HAP-1 (cell line): ENCODE measurements at regions not wholly inside any gene's neighbourhood (a gene's known extent, or its start where the extent isn't known, plus 50 kb on each side); places are given as distances from the start of the nearest gene placed in this dataset.

Experiments
- DNase-seq, 2 experiments: peaks; one replicate each; pipeline ENCODE4 v3.0.0-alpha.2; 2016 to 2020; ENCODE audit warnings: low spot score in 2 of 2
- H3K27me3 ChIP-seq: fragments of 250-450 bp; sonication (Bioruptor Pico); 2 replicates; pipeline ENCODE4 v1.5.1; 2020; ENCODE audit warnings: low read depth, mild to moderate bottlenecking, moderate library complexity
- H3K36me3 ChIP-seq: fragments of 250-450 bp; sonication (Bioruptor Pico); replicated peaks from 2 replicates; pipeline ENCODE4 v1.5.1; 2020; ENCODE audit warnings: mild to moderate bottlenecking
- H3K4me1 ChIP-seq: fragments of 250-450 bp; sonication (Bioruptor Pico); 2 replicates; pipeline ENCODE4 v1.5.1; 2020; ENCODE audit warnings: mild to moderate bottlenecking
- H3K4me3 ChIP-seq: fragments of 250-450 bp; sonication (Bioruptor Pico); 2 replicates; pipeline ENCODE4 v1.5.1; 2020; ENCODE audit warnings: mild to moderate bottlenecking, moderate library complexity
- H3K9me3 ChIP-seq: fragments of 250-450 bp; sonication (Bioruptor Pico); 2 replicates; pipeline ENCODE4 v1.5.1; 2020; ENCODE audit warnings: mild to moderate bottlenecking, moderate library complexity
- in situ Hi-C: fragments of 300-500 bp; cut with MboI; formaldehyde crosslinking; loops from 3 replicates; pipeline ENCODE4 v1.14.3; 2020; ENCODE audit warnings: low sequenced_read_pairs, inconsistent platforms, mixed read lengths

DNA sequence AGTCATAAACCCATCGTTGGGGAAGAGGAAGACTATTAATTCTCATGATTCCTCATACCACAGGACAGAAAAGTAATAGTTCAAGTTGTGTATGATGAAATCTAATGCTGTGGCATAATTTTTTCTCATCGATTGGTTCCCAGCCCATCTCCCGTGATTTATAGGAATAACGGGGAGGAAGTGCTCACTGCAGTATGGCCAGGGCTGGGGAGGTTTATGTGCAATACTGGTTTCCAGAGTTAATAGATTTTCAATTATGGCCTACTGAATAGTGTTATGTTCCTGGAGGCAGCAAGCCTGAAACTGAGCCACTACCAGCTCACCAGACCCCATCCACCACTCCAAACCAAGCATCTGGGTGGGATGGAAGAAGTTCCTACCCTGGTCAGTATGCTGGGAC, 147.1 kb upstream of the NCAM1 start:
- Histone ChIP-seq H3K36me3 (no peaks in the 10 kb centered on the region), H3K4me3 (no peak overlapping the region), H3K9me3 (no peaks in the 10 kb centered on the region), H3K4me1 (no peaks in the 10 kb centered on the region), H3K27me3 (no peaks in the 10 kb centered on the region)
- in situ Hi-C loops = no loop called here
- no peak for DNase-seq

DNA sequence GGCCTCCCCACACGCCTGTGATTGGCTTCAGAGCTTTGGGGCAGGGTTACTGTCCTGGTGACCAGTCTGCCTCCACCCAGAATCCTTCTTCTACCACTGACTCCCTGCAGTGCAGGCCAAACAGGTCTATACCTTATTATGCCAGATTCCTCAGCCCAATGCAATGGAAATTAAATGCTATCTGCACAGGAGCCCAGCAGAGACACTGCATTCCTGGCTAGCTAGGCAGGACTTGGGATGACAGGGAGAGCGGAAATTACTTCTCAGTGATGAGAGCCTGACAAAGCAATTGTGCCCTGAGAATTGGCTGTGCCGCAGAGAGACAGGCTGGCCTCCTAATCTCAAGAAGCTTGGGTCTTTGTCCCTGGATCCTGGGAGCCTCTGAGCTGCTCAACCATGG, 143.8 kb upstream of the NCAM1 start:
- no peaks in the 10 kb centered on the region for H3K36me3 ChIP-seq
- H3K9me3 ChIP-seq = no peaks in the 10 kb centered on the region
- DNase-seq = no peak
- H3K4me3 ChIP-seq = no peak overlapping the region
- H3K4me1 ChIP-seq = no peaks in the 10 kb centered on the region
- in situ Hi-C loops = no loop called here
- no peaks in the 10 kb centered on the region for H3K27me3 ChIP-seq

DNA sequence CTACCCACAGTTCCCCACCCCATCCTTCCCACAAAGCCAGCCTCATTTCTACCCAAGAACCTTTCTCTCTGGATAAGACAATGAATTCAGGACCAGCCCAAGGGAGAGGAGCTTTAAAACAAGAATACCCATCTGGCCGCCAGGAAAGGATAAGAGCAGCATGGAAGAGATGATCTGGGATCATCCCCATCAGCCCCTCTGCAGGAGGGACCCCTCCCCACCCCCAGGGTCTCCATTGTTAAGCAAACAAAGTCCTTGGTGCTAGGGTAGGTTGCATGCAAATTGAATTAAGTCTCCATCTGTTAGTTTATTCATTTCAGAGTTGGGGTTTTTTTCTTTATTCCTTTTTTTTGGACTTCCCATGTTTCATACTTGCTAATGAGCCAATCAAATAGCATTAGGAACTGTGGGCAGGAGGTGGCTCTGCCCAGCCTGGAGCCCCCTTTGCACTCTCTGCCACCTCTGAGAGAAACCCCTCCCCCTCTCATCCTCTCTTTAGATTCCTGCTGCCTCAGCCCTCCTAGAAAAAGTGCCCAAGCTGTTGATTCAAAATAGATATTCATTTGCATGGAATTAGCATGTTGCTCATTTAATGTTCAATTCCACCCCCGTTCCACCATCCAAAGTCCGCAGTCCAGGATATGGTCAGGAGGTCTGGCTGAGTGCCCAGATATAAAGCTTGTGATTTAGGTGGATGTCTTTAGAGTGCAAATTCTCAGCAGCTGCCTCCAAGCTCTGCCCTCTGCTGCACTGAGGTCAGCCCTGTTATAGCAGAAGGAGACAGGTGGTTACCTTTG, 138.5 kb upstream of the NCAM1 start:
- no peaks in the 10 kb centered on the region for H3K27me3 ChIP-seq
- no peak for DNase-seq
- no peaks in the 10 kb centered on the region for H3K36me3 ChIP-seq
- no peak overlapping the region for H3K4me3 ChIP-seq
- in situ Hi-C loops = no loop called here
- H3K4me1 ChIP-seq = no peaks in the 10 kb centered on the region
- no peaks in the 10 kb centered on the region for H3K9me3 ChIP-seq

DNA sequence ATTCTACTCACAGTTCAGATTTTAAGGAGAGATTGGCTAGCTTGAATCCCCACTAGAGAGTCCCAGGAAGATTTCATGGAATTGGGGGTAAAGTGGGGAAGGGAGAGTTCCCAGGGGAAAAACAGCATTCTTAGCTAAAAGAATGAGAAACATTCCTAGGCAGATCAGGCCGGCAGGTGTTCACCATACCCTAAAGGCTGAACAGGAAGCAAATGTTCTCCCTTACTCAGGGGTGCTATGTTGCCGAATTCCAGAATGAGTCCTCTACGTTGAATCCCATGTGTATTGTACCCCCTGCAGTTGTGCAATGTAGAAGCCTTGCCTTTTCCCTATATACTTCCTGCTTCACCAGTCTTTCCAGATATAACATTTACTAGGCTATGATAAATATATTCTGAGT, 135.2 kb upstream of the NCAM1 start:
- H3K27me3 ChIP-seq = no peaks in the 10 kb centered on the region
- in situ Hi-C loops = no loop called here
- no peak overlapping the region for H3K4me3 ChIP-seq
- H3K4me1 ChIP-seq = no peaks in the 10 kb centered on the region
- no peaks in the 10 kb centered on the region for H3K9me3 ChIP-seq
- no peaks in the 10 kb centered on the region for H3K36me3 ChIP-seq
- DNase-seq = no peak

DNA sequence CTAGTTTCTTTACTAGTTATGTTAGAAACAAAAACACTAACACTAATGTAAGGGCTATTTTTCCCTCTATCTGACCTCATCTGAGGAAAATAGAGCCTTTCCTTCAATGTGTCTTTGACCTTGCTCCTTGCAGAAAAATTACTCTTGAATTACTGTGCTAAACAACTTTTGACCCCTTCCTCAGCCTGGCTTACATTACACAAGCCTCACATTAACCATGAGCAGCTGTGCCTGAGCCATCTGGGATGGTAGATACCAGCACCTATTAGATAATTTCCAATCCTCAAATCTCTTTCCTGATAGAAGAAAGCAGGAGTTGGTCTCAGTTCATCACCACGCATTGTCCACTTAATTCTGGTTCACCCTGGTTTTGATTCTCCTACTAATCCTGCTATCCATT, 134.4 kb upstream of the NCAM1 start:
- Histone ChIP-seq H3K4me1 (no peaks in the 10 kb centered on the region), H3K36me3 (no peaks in the 10 kb centered on the region), H3K4me3 (no peak overlapping the region), H3K9me3 (no peaks in the 10 kb centered on the region), H3K27me3 (no peaks in the 10 kb centered on the region)
- DNase-seq = no peak
- in situ Hi-C loops = no loop called here

DNA sequence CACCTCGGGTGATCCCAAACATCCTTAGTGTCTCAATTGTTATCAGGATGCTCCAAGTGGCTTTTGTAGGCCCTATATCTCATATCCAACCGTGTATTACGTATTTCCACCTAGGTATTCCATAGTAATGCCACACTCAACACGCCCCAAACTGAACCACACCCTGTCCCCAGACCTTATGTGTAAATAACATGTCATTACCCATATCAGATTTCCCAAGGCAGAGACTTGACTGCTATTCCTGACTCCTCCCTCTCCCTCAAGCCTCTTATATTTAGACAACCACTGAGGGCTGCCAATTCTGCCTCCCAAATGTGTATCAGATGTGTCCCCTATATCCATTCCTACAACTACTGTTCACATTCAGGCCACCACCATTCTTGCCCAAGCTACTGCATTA, 132.8 kb upstream of the NCAM1 start:
- H3K4me3 ChIP-seq = no peak overlapping the region
- no peaks in the 10 kb centered on the region for H3K27me3 ChIP-seq
- no peak for DNase-seq
- no peaks in the 10 kb centered on the region for H3K9me3 ChIP-seq
- no peaks in the 10 kb centered on the region for H3K4me1 ChIP-seq
- no peaks in the 10 kb centered on the region for H3K36me3 ChIP-seq
- in situ Hi-C loops = no loop called here

DNA sequence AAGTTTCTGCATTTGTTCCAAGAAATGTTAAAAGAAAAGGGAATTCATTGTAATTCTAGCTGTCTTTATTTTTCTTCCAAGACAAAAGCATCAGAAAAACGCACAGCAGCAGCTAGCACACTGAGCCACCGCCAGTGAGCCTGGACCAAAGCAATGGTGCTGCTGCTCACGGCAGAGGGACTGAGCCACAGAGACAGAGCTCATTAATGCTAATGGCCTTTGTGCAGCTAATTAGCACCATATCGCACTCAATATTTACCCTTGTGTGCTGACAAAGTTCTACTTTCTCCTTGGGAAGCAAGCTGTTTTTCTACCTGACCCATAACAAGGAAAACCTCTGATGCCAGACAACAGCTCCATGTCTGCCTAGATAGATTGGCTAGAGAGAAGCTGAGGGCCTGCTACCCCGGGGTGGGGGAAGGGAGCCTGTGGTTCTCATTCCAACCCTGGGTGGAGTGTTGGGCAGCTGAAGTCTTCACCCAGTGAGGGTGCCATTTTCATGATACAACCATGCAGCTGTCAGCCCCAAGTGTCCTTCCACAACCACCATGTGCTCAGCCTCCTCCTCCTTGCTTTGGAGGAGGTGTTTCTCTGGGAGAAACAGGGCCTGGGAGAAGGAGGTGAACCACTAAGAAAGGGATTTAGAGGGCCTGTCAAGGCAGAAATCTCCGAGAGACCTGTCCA, 131.1 kb upstream of the NCAM1 start:
- in situ Hi-C loops = no loop called here
- DNase-seq = no peak

DNA sequence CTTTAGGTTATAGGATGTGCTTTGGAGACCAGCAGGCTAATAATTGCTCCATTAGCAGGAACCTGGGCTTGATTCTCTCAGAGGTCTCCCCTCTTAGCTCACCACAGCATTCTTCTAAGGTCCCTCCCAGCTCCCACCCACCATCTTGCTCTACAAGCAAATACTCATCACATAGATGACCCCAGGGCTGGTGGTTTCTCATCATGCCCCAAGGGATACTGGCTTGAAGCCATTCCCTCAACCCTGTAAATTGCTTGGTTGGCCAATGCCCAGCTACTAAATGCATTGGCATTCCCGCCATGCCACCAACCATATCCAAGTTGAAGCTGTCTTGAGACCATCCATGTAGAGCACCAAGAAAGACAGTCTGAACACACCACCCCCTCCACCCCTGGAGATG, 130.2 kb upstream of the NCAM1 start:
- no peak for DNase-seq
- Histone ChIP-seq H3K27me3 (no peaks in the 10 kb centered on the region), H3K9me3 (no peaks in the 10 kb centered on the region), H3K4me3 (no peak overlapping the region), H3K36me3 (no peaks in the 10 kb centered on the region), H3K4me1 (no peaks in the 10 kb centered on the region)
- in situ Hi-C loops = no loop called here

More for the DNA sequence above, 131.1 kb upstream of the NCAM1 start:
- Histone ChIP-seq H3K9me3 (no peaks in the 10 kb centered on the region), H3K27me3 (no peaks in the 10 kb centered on the region), H3K4me3 (no peak overlapping the region), H3K36me3 (no peaks in the 10 kb centered on the region), H3K4me1 (no peaks in the 10 kb centered on the region)

DNA sequence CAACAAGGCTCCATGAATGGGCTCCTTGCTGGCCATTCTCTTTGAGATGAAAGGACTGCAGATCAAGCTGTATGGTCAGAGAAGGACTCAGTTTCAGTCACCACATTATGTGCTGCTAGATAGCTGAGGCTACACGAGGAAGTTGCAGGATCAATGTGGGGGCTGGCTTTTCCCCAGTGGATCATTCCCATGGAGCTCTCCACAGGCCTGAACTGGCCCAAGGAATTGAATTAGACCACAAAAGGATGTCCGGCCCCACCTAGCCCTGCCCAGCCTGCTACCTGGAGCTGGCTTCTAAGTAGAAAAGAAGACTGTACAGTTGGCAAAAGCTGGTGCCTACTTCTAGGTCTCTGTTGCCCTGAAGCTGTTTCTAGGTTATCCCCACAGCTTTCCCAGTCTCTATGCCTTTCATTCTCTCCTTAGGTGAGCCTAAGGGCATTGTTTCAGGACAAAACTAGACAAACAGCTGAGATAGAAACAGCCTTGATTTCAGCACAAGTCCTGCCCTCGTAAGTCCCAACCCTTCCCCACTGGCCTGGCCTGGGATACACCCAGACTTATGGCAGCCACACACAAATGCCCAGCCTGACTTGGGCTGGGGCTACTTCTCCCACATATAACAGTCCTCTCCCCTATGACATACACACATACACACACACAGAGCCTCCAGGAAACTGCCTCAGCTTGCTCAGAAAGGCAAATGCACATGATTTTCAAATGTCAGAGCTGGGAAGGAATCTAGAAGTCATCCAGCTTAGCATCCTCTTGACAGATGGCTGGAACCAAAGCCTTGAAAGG, 129.1 kb upstream of the NCAM1 start:
- no peaks in the 10 kb centered on the region for H3K27me3 ChIP-seq
- H3K36me3 ChIP-seq = no peaks in the 10 kb centered on the region
- H3K9me3 ChIP-seq = no peaks in the 10 kb centered on the region
- H3K4me1 ChIP-seq = no peaks in the 10 kb centered on the region
- in situ Hi-C loops = no loop called here
- no peak overlapping the region for H3K4me3 ChIP-seq
- DNase-seq = no peak

DNA sequence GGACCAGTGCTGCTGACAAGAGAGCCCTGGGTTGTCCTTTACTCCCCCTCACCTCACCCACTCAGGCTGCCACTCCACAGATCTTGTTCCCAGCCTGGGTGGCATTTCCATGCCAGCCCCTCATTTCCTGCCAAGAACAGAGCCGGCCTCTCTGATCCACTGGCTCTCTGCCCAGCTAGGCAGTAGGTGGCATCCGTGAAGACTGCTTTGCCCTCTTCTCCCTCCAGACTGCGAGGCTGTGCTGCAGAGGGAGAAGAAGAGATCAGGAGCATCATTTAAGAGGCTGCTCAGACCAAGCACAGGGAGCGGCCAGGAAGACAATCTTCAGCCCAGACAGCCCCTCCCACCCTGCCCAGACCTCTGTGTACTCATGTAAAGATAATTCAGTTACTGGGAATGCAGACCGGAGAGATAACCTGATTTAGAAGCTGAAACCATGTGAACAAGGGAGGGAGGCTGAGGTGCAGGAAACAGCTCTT, 126.9 kb upstream of the NCAM1 start:
- no peak overlapping the region for H3K4me3 ChIP-seq
- in situ Hi-C loops = no loop called here
- no peak for DNase-seq
- H3K27me3 ChIP-seq = no peaks in the 10 kb centered on the region
- H3K9me3 ChIP-seq = no peaks in the 10 kb centered on the region
- no peaks in the 10 kb centered on the region for H3K36me3 ChIP-seq
- no peaks in the 10 kb centered on the region for H3K4me1 ChIP-seq

DNA sequence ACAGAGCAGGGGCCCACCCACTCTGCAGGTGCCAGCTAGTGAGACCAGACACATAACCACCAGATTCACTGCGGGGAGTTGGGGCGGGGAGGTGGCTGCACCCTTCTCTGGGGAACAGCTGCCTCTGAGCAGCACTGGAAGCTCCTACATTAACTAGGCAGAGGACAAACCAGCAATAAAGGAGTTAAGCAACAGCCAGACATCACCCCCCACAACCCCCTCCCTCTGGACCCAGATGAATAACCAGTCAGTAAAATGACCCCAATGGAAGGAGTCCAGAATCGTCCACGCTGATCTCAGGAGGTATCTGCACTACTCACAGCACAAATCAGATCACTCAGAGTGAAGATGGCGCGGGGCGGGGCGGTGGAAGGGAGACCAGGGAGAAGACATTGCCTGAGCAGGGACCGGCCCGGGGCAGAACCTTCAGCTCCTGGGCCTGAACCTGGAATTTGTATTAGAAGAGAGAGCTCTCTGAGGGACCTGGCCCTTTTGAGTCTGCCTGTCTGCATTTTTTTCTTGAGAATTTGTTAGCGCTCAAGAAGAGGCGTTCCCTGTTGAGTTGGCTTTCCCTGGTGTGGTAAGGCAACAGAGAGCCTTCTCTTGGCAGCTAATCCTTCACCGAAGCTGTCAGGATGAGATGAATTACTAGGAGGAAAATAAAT, 125.5 kb upstream of the NCAM1 start:
- no peaks in the 10 kb centered on the region for H3K27me3 ChIP-seq
- no peaks in the 10 kb centered on the region for H3K36me3 ChIP-seq
- no peaks in the 10 kb centered on the region for H3K4me1 ChIP-seq
- no peak overlapping the region for H3K4me3 ChIP-seq
- H3K9me3 ChIP-seq = no peaks in the 10 kb centered on the region
- DNase-seq = no peak
- in situ Hi-C loops = no loop called here

DNA sequence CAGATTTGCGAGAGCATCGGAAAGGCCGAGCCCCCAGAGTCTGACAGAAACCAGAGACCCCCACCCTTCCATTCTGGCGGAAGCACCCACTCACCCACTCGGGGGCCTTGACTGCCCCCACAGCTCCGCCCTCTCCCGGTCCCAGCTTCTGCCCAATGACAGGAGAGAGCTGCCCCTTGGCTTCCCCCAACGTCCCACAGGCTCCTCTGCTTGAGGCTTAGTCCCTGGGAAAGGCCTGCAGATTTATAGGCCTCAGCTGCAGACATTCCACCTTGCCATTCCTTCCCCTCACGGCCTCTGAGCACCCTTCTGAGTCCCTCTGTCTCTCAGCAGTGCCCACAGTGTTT, 125.0 kb upstream of the NCAM1 start:
- H3K4me3 ChIP-seq = no peak overlapping the region
- in situ Hi-C loops = no loop called here
- no peaks in the 10 kb centered on the region for H3K4me1 ChIP-seq
- H3K36me3 ChIP-seq = no peaks in the 10 kb centered on the region
- DNase-seq = no peak
- H3K9me3 ChIP-seq = no peaks in the 10 kb centered on the region
- no peaks in the 10 kb centered on the region for H3K27me3 ChIP-seq

DNA sequence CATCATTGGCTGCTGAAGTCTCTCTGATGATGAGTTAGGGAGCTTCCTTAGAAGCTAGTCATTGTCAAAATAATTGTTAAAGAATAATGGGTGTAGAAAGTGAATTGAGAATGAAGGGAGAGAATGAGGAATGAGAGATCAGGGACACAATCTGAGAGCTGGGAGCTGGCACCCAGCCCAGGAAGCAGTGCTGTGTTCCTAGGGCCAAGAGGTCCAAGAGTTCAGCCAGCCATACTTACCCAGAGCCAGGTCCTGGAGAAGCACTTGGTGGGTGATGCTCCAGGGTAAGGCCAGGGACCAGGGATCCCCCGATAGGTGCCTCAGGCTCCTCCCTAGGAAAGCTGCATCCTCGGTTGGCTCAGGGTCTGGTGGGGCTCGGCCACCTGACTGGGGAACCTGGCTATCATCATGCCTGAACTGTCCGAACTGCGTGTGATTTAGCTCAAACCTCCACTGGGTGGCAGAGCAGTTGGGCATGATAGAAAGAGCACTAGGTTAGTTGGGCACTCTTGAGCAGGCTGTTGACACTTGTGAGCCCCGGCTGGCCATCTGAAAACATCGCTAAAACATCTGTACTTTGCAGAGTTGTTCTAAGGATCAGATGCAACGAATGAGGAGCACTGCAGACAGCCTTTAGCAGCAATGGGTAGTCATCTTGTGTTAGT, 123.9 kb upstream of the NCAM1 start:
- no peak for DNase-seq
- in situ Hi-C loops = no loop called here
- Histone ChIP-seq H3K27me3 (no peaks in the 10 kb centered on the region), H3K9me3 (no peaks in the 10 kb centered on the region), H3K4me3 (no peak overlapping the region), H3K4me1 (no peaks in the 10 kb centered on the region), H3K36me3 (no peaks in the 10 kb centered on the region)
